NOMO-1 treated with DMSO at 0.1 percent for 48 hours (cell line): ENCODE measurements at regions not wholly inside any gene's neighbourhood (a gene's known extent, or its start where the extent isn't known, plus 50 kb on each side); places are given as distances from the start of the nearest gene placed in this dataset.

ENCODE experiments used
- DNase-seq: peaks from one replicate; lab custom pipeline; 2025; ENCODE audit not compliant: unreplicated experiment; lab: John Stamatoyannopoulos, UW

DNA sequence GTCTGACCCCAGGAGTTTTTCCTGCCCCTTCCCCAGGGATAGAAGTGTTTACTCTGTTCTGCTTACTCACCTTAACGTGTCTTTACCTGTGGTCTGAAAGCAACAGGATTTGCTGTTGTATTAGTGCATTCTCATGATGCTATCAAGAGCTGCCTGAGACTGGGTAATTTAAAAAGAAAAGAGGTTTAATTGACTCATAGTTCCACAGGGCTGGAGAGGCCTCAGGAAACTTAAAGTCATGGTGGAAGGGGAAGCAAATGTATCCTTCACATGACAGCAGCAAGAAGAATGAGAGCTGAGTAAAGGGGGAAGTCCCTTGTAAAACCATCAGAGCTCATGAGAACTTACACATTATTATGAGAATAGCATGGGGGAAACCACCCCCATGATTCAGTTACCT is 240.4 kb downstream of the SNAPC1 start:
- no peak for DNase-seq

DNA sequence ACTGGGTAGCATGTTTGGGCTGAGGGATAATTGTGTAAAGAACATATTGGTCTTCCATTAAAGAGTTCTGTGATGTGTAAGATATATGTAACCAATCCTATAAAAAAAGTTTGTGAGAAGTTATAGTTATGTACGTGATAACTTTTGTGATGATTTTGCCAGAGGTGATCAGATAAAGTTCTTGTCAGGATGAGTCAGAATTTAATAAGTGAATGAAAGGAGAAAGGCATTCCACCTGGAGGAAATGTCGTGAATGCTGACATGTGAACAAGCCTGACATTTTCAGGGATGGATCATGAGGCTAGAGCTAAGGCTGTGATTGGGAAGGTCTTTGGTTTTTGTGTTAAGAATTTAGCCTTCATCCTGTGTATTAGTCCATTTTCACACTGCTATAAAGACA is 241.5 kb downstream of the SNAPC1 start:
- no peak for DNase-seq

DNA sequence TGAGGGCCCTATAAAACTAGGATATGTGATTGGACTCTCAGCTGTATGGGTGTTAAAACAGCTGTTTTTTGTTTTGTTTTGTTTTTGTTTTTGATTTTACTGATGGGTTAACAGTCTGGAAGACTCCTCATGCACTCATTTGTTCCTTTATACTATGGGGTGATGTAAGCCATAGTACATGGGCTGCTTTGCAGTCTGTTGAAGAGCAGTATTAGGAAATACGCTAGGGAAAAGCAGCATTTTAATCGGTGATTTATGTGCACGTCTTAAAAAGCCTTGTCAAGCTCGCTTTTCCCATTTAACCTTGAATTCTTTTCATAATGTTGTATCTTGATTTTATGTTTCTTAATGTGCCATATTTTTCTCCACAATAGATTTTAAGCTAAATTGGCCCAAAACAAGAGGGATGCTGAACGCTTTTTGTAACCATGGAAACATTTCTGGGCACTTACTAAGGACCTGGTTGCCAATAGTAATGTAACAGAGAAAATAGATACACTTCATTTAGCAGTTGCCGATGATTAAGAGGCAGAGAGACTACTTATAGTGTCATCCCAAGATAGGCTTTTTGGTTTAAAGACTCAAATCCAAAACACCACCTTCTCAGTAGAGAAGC is 244.0 kb downstream of the SNAPC1 start:
- no peak for DNase-seq

DNA sequence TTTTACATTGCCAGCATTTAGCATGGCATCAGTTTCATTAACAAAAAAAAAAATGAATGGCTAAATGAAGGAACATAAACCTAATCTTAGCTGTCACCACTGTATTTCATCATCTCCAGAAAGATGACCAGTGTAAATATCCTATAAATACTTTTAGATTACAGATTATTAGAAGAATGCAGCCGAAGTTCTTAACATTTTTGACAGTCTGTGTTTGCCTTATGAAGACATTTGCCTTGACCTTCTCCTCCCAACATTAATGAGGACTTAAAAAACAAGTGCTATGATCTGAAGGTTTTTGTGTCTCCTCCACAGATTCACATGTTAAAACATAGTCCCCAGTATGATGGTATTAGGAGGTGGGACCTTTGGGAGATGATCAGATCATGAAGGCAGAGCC is 253.0 kb downstream of the SNAPC1 start:
- DNase-seq = no peak

DNA sequence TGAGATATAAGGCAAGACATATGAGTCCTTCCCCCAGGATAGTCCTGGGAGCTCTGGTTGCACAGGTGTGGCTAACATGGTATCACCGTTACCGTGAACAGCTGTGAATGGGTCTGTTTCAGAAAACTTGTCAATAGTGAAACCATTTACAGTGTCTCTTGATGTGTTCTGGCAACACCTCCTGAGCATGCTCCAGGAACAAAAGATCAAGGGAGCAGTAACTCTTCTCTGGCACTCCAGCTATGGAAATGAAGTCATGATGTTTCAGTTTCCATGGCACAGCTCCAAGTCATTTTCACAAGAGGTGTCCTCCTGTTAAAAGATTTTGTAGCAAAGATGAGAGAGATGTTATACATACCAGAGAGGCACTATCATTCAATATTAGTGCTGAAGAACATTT is 253.7 kb downstream of the SNAPC1 start:
- no peak for DNase-seq

DNA sequence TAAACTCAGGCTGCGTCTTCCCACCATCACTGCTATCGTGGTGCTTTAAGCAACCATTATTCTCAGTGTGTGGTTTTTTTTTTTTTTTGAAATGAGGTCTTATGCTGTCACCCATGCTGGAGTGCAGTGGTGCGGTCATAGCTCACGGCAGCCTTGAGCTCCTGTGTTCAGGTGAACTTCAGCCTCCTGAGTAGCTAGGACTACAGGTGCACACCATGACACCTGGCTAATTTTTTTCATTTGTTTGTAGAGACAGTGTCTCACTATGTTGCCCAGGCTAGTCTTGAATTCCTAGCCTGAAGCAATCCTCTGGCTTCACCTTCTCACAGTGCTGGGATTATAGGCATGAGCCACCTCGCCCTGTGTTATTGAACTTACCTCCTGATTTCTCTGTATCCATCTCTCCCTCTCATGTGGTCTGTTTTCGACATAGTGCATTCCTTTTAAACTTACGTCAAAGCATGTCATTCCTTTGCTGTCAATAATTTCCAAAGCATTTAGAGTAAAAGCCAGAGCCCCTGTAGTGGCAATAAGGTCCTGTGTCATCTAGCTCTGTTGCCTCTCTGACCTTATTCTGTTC is 255.5 kb downstream of the SNAPC1 start:
- no peak for DNase-seq

DNA sequence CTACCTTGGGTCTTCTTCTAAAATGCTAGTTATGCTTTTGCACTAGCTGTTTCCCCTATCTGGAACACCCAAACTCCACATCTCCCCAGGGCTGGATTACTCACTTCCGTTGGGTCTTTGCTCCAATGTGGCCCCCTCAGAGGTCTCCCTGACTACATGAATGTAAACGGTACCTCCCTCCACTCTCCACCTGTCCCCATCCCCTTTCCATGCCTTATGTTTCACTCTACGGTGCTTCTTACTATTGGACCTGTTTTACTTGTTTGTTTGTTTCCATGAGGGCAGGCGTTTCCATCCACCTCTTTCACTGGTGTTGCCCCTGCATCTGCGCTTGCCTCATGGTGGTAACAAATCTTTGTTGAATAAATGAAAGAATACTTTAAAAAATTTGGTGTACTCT is 256.4 kb downstream of the SNAPC1 start:
- no peak for DNase-seq

DNA sequence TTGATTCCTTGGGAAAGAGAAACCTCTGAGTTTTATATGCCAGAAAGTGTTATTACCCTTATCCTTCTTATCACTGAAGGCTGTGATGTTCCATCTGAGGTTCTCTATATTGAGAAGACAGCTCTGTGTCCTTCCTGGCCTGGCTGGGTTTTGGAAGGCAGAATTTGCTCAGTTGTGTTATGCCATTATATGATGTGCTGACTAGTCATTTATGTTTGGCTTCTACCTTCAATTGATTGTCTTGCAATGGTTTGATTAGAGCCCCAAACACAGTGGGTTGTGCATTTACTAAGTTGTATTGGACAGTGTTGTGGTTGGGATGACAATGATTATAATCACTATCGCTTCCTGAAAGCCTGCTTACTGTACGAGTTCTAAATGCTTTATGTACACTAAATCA is 265.7 kb downstream of the SNAPC1 start:
- DNase-seq = no peak

DNA sequence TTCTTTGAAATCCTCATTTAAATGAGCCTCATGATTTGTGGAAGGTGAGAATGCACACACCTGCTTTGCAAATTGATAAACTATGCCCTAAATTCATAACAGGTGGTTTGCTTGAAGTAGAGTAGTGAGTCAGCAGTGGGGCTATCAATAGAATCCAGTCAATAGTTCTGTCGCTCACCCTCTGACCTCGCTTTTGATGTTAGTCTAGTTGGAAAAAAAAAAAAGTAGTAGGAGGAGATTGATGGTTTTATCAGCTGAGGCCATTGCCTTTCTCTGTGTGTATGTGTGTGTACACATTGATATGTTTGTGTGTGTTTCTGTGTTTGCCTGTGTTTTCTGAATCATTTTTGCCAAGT is 267.3 kb downstream of the SNAPC1 start:
- DNase-seq = no peak

DNA sequence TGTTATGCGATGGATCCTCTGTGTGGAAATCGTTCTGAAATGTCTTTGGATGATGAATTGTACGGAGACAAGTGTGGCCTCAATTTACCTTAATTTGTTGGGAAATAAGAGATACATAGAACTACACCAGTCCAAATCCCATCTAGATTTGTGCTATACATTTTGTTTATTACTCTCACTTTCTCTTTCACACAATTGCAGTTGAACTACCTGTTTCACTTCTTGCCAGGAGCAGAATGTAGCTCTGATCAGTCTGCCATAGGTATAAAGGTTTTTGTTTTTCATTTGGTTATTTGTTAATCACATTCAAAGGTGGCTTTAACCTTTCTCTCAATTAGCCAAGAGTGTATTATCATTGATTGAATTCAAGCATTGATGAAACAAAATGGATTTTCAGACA is 268.2 kb downstream of the SNAPC1 start:
- DNase-seq = no peak

DNA sequence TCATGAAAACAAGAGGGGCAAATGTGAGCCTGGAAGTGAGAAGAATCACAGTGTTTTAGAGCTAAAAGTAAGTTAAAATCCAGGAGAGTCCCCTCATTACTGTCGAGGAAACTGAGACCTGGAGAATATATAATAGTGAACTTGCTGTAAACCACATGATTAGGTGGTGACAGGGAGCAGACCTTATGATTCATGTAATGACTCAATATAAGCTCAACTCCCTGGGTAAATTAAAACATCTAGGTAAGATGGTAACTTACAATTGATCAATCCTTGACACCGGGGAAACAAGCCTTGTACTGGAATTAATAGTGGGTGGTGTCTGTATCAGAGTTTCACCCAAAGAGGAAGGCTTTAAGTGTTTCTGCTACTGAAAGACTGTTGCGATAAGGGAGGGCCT is 269.3 kb downstream of the SNAPC1 start:
- no peak for DNase-seq

DNA sequence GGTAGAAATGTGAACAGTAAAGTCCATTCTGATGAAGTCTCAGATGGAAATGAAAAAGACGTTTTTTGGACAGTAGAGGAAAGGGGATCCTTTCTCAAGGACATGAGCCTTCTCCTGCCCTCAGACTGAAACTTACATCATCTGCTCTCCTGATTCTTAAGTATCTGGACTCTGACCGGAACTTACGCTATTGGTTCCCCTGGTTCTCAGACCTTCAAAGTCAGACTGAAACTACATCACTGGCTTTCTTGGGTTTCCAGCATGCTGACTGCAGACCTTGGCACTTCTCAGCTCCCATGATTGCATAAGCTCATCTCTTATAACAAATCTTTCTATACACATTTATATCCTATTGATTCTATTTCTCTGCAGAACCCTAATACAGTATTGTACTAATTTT is 291.0 kb downstream of the SNAPC1 start:
- no peak for DNase-seq

DNA sequence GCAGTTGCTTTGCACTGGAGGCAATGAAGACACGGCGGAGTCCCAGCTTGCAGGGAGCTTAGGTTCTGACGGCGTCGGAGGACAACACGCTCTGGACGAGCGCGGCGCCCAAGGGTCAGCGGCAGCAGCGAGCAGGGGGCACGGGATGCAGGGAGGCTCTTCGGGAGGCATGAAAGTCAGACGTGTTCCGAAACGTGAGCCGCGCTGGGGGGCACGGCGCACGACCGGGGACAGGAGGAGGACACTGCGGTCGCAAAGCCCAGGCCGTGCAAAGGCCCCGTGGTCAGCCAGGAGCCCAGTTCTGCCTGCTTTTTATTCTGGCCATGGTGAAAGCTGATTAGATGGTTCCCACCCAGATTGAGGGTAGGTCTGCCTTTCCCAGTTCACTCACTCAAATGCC is 294.6 kb downstream of the SNAPC1 start:
- DNase-seq = no peak

DNA sequence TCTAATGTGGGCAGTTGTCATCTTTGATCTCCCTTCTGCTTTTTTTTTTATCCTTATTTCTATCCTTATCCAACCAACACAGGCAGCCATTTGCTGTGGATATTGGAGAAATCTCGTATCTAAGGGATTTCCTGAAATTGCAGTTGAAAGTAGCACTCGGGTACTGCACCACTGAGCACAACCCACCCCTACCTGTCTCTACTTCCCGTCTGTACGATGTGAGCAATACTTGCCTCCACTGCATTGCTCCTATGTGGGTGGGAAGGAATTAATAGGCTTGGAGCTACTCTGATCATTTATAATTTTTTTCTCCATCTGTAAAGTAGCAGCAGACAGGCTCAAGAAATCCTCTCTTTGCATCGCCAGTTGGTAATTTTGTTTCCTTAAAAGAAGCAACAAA is 300.4 kb downstream of the SNAPC1 start:
- no peak for DNase-seq

DNA sequence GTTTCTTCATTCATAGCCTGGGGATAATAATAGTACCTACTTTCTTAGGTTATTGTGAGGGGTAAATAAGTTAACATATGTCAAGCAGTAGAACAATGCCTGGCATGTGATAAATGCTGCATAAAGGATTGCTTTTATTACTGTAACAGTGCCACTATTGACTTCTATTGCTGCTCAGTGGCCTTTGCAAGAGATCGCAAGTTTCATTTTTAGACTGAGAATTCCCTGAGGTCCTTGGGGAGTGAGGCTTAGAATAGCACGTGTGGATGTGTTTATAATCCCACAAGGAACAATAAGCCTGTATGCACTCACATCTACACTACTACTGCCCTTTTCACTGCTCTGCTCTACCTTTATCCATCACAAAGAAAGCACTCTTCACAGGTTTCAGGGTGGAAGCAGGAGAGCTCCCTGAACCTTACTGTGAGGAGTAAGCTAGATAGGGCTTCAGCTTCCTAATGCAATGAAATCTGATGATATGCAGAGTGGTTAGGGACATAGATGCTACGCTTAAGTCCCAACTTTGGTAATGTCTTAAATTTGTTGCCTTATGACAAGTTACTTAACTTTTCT is 302.6 kb downstream of the SNAPC1 start:
- no peak for DNase-seq

DNA sequence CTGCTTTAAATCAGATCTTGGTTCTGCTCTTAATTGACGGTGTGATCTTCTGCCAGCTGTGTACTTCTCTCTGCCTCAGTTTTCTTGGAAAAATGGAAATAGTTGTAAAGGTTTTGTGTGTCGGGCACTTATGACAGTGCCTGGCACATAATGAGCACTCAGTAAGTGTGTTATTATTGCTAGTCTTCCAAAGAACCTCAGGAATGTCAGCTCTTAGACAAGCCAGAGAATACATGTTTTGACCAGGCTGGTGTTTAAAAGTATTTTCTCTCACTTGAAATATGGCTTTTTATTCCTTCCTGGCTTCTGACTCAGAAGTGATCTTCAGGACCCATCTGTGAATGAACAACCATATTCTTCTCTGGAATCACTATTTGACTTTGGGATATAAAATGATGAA is 304.1 kb downstream of the SNAPC1 start:
- DNase-seq = no peak

DNA sequence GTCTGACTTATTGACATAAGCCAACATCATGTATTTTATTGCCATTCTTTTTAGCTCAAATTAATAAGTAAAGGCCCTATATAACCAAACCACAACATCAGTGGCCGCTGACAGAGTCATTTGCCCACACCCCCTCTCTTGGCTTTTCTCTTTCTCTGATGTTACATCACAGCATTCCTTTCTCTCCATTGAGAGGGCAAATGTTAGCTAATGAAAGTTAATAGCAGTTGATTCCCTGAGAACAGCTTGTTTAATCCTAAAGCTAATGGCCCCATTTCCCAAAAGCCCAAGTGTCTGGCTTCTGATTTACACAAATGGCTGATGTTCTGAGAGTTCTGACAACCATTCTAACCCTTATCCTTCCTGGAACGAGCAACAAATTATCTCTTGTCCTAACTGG is 308.8 kb downstream of the SNAPC1 start:
- no peak for DNase-seq

DNA sequence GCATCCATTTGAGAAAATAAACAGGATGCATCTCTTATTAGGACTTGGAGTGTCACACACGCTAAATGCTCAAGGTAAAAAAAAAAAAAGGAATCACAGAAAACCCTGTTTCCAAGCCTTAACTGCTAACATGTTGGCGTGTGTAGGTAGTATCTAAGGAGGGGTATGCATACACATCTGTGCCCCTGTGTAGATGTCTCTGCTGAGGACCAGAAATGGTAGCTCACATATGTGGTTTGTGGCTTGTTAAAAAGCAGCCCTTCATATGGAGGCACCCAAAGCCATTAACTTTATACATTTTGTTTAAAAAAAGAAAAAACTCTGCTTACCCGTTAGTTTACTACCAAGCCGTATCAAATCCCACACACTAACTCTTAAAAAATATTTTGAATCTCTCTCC is 314.1 kb downstream of the SNAPC1 start:
- DNase-seq = no peak

DNA sequence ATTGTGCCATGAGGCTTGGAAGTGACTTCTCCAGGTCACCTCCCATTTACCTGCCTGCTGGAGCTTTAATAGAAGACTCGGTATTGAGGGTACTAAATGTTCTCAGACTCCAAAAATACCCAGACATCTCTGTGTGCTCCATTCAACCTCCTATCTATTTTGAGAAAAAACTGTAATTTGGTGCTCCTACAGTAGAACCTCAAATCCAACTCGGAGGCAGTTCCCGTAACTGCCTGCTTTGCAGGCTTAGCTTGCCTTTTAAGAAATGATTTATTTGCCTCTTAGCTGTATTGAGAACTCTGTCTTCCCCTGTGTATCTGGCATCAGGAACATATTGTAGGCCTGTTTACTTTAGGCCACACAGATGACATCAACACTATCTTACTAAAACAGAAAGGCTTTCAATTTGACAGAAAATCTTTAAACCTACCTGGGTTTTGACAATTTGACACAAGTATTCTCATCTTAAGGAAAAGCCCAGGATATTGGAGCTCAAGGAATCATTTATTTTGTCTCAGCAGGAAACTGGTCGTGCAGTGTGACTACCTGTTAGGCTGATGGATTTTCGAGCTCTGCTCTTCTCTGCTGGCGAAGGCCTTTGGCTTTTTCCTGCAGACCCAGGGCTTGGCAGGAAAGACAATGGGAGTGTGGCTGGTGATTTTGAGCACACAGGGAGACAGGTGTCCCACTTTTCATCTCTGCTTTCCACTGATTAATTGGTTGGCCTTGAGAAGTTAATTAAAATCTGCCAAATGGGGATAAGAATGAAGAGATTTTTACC is 314.8 kb downstream of the SNAPC1 start:
- no peak for DNase-seq

DNA sequence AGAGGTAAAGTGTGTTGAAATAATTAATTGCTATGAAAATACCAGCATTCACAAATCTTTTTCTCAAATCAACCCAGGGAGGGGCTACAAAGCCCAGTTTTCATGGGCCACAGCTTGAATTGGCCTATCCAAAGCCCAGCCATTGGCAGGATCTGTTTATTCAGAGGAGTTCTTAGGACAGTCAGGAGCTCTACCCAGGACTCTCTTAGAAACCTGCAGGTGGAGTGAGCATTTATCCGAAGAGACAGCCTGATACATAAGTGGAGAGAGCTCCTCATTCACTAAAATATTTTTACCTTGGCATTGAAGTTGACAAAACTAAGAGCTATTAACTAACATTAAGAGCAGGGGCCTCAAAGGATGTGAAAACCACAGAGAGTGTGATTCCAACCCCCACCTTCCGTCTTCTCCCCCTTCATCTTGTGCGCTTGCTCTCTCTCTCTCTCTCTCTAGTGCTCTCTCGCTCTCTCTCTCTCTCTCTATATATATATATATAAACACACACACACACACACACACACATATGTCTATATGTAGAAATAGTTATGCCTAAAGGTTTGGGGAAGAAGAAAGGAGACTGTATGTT is 315.5 kb downstream of the SNAPC1 start:
- no peak for DNase-seq

DNA sequence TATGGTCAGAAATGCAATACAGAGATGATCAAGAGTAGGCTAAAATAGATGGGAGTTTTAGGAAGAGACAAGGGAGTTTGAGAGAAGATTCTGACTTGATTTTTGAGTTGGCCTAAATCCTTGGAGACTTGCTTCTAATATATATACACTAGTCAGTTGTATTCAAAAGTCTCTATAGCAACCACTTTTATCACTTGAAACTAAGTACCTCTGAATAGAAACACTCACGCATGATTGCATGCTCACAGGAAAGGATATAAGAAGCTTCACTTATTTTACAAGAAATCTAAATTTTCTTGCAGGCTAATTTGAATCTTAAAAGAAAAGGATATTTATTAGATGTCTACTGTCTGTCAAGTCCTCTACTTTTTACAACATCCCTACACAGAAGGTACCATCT is 316.8 kb downstream of the SNAPC1 start:
- no peak for DNase-seq

DNA sequence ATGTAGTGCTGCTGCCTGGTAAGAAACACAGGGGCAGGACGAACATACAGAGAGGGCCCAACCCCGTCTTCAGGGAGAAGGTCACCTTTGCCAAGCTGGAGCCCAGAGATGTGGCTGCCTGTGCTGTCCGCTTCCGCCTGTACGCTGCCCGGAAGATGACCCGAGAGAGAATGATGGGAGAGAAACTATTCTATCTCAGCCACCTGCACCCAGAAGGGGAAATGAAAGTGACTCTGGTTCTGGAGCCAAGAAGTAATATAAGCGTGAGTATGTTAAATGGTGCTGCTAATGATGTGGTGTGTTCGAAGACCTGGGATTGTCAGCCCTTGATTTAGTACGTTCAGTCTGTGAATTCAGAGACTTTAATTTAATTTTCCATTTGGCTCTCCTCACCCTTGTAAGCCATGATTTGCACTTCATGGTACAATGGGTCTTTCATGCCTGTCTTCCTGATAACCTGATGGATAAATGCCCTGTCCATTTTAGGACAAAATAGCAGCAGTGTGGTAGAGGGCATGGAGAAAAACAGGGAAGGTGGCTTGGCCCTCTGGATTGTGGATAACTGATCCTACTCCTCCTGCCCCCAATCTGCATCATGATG is 318.9 kb downstream of the SNAPC1 start:
- DNase-seq = peak; percentile 31
